Stimulated activated CD8-positive, alpha-beta memory T cell treated with anti-CD3 and anti-CD28 coated beads, Interleukin-4, amount 100 ng/mL, for 4 hours (primary cell): ENCODE measurements at regions not wholly inside any gene's neighbourhood (a gene's known extent, or its start where the extent isn't known, plus 50 kb on each side); places are given as distances from the start of the nearest gene placed in this dataset.

ENCODE experiments used
- DNase-seq, 2 donors: peaks; one replicate each; pipeline ENCODE4 v3.0.0-alpha.2; 2020; ENCODE audit warnings: low read depth in 2 of 2, low spot score in 1 of 2

DNA sequence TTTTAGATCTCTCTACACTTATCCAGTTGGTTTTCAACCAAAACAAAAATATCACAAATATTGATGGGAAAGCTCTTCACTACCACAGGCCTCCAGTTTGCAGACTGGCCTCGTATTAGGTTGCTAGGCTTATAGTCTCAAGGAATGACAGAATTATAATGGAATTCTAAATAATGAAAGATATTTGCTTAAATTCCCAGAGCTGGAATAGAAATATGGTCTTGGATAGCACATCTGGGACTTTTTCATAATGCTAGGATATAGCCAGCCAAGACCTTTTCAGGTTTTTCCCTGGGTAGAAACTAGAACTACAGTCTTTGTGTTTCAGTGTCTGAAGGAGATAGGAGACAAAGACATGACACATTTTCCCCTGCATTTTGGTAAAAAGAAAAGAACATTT, 121.9 kb upstream of the STAC start:
- no peak for DNase-seq

- no peak for DNase-seq
Measured at GRCh38 chr3:36259580-36259979, 120.7 kb upstream of the STAC start.

DNA sequence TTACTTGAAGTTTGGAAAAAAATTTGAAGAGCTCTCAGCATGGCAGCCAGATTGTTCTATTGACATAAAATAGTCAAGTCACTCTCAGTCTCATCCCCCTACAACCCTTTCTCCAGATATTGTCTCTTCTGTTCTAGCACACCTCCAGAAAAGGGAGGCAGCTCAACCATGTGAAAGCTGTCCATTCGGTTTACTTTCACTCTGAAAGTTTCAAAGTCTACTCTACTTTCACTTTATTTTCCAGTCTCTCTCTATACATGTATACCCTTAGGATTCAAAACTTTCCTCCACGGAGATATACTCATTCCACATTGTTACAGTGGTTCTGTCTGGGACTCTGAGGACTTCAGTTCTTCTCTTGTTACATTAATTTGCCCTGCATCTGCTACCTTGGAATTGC, 111.0 kb upstream of the STAC start:
- DNase-seq, result no peak

- DNase-seq, result no peak
Measured at GRCh38 chr3:36282766-36283165, 97.5 kb upstream of the STAC start.

GRCh38 chr3:36295296-36295695, 85.0 kb upstream of the STAC start:
- DNase-seq, result no peak

DNA sequence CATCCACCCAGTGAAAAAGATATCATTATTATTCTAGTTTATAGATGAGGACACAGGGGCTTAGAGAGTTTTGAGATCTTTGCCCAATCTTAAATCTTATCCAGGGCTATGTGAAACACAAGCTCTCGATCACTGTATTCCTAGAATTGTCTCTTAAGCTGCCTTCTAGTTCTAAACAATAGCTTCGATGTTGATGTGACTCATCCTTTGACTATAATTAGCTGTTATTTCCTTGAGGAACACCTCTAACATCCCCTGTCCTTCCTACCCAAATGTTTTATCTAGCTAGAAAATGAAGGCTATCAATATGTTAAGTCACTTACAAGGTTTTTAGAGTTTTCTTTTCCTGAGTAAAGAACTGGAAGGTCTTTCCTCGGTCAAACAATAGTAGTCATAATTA, 83.1 kb upstream of the STAC start:
- no peak for DNase-seq

GRCh38 chr3:36298188-36298587, 82.1 kb upstream of the STAC start:
- DNase-seq, result no peak

- no peak for DNase-seq
Measured at GRCh38 chr3:36302158-36302509, 78.2 kb upstream of the STAC start.

GRCh38 chr3:36302626-36303025, 77.7 kb upstream of the STAC start:
- DNase-seq, result no peak

DNA sequence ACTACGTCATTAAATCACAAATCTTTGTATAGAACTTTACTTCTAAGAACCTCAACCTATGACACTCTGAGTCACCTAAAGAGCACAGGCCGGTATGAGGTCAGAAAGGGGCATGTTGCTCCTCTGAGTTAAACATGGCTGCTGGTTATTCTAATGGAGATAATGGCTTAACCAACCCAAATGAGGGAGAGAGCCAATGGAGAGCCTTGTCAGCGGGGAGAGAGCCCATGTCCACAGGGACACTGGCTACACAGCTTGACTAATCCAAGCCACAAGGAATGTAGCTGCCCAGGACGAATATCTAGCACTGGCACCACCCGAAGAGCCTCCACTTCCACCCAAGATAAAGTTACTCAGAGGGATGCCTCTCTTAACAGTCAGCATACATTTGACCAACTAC, 77.0 kb upstream of the STAC start:
- DNase-seq, result no peak

- no peak for DNase-seq
Measured at GRCh38 chr3:36305929-36306520, 74.3 kb upstream of the STAC start.

- DNase-seq, result no peak
Measured at GRCh38 chr3:36309092-36309491, 71.2 kb upstream of the STAC start.

DNA sequence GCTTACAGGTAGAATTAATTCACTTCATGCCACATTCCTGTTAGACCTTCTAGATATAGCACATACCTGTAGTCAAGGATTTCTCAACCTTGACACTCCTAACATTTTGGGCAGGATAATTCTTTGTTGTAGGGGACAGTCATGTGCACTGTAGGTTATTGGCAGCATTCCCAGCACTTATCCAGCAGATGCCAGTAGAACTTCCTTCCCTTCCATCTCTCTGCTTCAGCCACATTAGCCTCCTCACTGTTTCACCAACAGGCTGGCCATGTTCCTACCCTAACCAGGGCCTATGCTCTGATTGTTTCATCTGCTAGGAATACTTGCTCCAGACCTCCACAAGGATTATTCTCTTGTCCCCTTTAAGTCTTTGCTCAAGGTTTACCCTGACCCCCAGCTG, 68.0 kb upstream of the STAC start:
- DNase-seq, result no peak

DNA sequence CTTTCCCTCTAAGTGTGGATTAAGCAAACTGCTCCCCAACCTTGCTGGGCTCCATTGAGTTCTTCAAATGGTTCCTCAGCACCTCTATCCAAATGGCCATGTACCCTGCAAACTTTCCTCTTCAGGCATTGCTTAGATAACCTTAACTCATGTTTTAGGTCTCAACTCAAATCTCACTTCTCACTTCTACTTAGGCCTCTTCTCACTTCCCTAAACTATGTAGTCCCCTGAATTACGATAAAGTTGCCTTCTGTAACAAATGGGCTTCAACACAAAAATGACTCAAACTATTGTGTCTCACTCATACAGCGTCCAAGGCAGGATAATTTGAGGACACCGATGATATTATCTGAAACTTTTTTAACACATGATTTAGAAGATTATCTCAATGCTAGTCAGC, 62.4 kb upstream of the STAC start:
- DNase-seq, result no peak

DNA sequence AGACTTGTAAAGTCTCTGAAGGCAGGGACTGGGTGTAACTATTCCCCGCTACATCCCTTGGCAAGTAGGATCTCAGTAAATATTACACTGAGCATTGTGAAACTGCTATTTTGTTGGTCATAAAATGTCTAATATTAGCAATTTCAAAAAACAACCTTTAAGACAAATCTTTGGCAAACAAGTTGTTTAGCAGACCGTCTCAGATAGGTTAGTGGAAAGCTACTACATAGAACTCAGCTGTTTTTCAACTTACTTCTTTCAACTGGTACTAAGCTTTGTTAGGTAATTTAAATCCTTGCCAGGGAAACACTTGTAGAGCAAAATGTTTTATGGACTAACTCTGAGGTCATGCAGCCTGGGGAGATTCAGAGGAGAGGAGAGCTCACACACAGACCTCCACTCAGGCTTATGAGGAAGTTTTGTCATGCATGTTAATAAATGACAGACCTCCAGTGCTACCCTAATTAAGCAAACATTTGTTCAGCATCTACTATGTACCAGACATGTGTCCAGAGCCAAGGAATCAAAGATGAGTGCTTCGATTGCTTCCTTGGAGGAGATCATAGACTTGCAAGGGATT, 61.6 kb upstream of the STAC start:
- DNase-seq, result no peak

- DNase-seq, result no peak
Measured at GRCh38 chr3:36319680-36320079, 60.6 kb upstream of the STAC start.
